ENCODE measurements at regions not wholly inside any gene's neighbourhood (a gene's known extent, or its start where the extent isn't known, plus 50 kb on each side); places are given as distances from the start of the nearest gene placed in this dataset.

DNA sequence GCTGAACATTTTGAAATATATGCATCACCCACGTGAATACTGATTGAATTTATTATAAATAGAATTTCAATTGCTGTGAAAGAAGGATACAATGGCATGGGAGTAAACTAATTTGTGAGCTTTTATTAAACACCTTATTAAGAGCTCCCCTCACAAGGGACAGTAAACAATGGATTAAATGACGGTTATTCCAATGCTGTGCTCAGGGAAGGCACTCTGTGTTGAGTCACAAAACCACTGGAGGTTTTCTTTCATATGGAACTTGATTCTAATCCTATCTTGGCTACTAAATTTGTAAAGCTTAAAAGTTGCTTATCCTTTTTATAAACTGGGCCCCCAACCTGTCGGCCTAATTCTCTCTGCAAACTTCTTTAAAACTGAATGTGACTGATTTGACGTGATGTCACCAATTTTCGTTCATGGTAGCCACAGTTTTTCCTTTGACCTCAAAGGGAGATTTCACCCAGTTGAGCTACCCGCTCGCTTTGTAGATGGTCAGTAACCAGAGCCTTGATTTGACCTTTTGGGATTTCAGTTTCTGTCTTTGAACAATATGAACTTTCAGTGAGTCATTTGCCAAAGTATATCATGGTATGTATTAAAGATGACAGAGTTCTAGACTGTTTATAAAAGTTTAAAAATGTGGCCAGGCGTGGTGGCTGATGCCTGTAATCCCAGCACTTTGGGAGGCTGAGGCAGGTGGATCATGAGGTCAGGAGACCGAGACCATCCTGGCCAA is 61.3 kb upstream of the PIK3R1 start:
- Histone ChIP-seq H3K9me3 (no peaks in the 10 kb centered on the region), H3K4me2 (no peak overlapping the region), H3K4me1 (no peaks in the 10 kb centered on the region), H3K4me3 (no peak overlapping the region), H3K27ac (no peak overlapping the region)
- FAIRE-seq (no peak), ATAC-seq (no peak), DNase-seq (ENCODE audit: low read depth in 1 of 2, low spot score in 1 of 2) (no peak)
- ChIA-PET CTCF (interaction anchor here (0.7 kb wide), 1 partner anchor 60 kb away, joined by 3 read pairs; no protein-coding TSS in a partner anchor), POLR2A (no interaction called here)
- WGBS (ENCODE audit: missing lambda C conversion rate) = 52% methylated on average over 9 of the region's 9 CpGs
- TF ChIP-seq KDM1A (IDR thresholded peaks at IDR 0.05; ENCODE audit: low read depth) = no peak
- no peak for TF ChIP-seq NFE2L2 (conservative IDR thresholded peaks at IDR 0.05; ENCODE audit: low read length)
- no peak for TF ChIP-seq HOXB13 (CRISPR knock-in tag; IDR thresholded peaks at IDR 0.05; ENCODE audit: low read depth)
- TF ChIP-seq SMC3 (IDR thresholded peaks at IDR 0.05) = no peak
- TF ChIP-seq BHLHE40 (IDR thresholded peaks at IDR 0.05; ENCODE audit: low read depth, low read length) = no peak
- no peak for TF ChIP-seq CBX2 (IDR thresholded peaks at IDR 0.05; ENCODE audit: borderline replicate concordance, low read depth)
- no peak for TF ChIP-seq GATA3 (IDR thresholded peaks at IDR 0.05; ENCODE audit: borderline replicate concordance)
- no peak for TF ChIP-seq CBX8 (IDR thresholded peaks at IDR 0.05)
- TF ChIP-seq, protein P1, sequence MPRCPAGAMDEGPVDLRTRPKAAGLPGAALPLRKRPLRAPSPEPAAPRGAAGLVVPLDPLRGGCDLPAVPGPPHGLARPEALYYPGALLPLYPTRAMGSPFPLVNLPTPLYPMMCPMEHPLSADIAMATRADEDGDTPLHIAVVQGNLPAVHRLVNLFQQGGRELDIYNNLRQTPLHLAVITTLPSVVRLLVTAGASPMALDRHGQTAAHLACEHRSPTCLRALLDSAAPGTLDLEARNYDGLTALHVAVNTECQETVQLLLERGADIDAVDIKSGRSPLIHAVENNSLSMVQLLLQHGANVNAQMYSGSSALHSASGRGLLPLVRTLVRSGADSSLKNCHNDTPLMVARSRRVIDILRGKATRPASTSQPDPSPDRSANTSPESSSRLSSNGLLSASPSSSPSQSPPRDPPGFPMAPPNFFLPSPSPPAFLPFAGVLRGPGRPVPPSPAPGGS (IDR thresholded peaks at IDR 0.05) = no peak
- no peak for TF ChIP-seq RFX5 (IDR thresholded peaks at IDR 0.05)
- no peak for TF ChIP-seq CHD4 (IDR thresholded peaks at IDR 0.05; ENCODE audit: borderline replicate concordance)
- TF ChIP-seq CHD2 (IDR thresholded peaks at IDR 0.05; ENCODE audit: low read length, partially characterized antibody) = no peak
- TF ChIP-seq CEBPB (IDR thresholded peaks at IDR 0.05) = no peak
- TF ChIP-seq, protein P2, sequence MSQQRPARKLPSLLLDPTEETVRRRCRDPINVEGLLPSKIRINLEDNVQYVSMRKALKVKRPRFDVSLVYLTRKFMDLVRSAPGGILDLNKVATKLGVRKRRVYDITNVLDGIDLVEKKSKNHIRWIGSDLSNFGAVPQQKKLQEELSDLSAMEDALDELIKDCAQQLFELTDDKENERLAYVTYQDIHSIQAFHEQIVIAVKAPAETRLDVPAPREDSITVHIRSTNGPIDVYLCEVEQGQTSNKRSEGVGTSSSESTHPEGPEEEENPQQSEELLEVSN (IDR thresholded peaks at IDR 0.05; ENCODE audit: borderline replicate concordance, low read depth) = no peak
- TF ChIP-seq HDAC2 (IDR thresholded peaks at IDR 0.05) = no peak
- TF ChIP-seq POLR2A (IDR thresholded peaks at IDR 0.05; ENCODE audit: low read length) = no peak
- TF ChIP-seq ATOH8 (CRISPR knock-in tag; IDR thresholded peaks at IDR 0.05; ENCODE audit: low read depth) = no peak
- no peak for TF ChIP-seq NR3C1 (IDR thresholded peaks at IDR 0.05)

DNA sequence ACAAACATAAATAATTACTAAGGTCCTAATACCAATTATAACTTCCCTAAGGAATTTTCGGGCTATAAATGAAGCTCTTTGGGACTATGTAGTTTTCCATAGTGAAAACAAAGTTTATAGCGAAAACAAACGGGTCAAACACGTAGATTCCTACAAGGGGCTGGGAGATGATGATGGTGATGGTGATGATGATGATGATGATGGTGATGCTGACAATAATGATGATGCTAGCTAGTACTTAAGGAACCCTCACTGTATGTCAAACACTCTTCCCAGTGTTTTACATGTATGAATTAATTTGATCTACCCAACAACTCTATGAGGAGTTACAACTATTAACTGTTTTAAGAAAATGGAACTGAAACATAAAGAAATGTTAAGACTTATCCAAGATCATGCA is 63.7 kb upstream of the PIK3R1 start:
- FAIRE-seq = no peak
- no peak overlapping the region for H3K27ac ChIP-seq
- ATAC-seq = no peak
- no peak overlapping the region for H3K4me3 ChIP-seq
- WGBS (ENCODE audit: missing lambda C conversion rate) = 63% methylated on average over 4 of the region's 4 CpGs
- no peaks in the 10 kb centered on the region for H3K4me1 ChIP-seq
- no peak overlapping the region for H3K4me2 ChIP-seq
- no peak for DNase-seq (ENCODE audit: low read depth in 1 of 2, low spot score in 1 of 2)
- H3K9me3 ChIP-seq = no peaks in the 10 kb centered on the region
- CTCF ChIA-PET = no interaction called here
- POLR2A ChIA-PET = no interaction called here
- TF ChIP-seq ZSCAN20 (CRISPR knock-in tag; IDR thresholded peaks at IDR 0.05) = no peak
- TF ChIP-seq JUN (IDR thresholded peaks at IDR 0.05) = no peak
- no peak for TF ChIP-seq MAFK (IDR thresholded peaks at IDR 0.05; ENCODE audit: partially characterized antibody)
- TF ChIP-seq RAD21 (conservative IDR thresholded peaks at IDR 0.05 in 1 of 2, IDR thresholded peaks at IDR 0.05 in 1 of 2) = no peak
- no peak for TF ChIP-seq ELK1 (IDR thresholded peaks at IDR 0.05; ENCODE audit: low read depth, low read length)
- TF ChIP-seq JUNB (IDR thresholded peaks at IDR 0.05) = no peak
- TF ChIP-seq MYC (IDR thresholded peaks at IDR 0.05; ENCODE audit: borderline replicate concordance, low read length) = no peak
- no peak for TF ChIP-seq NFE2L2 (conservative IDR thresholded peaks at IDR 0.05; ENCODE audit: low read length)
- TF ChIP-seq POLR2AphosphoS2 (conservative IDR thresholded peaks at IDR 0.05; ENCODE audit: low read length) = no peak
- TF ChIP-seq GATA3 (IDR thresholded peaks at IDR 0.05; ENCODE audit: borderline replicate concordance) = no peak
- no peak for TF ChIP-seq USF2 (IDR thresholded peaks at IDR 0.05)
- TF ChIP-seq SMC3 (IDR thresholded peaks at IDR 0.05) = no peak
- TF ChIP-seq, protein P3, sequence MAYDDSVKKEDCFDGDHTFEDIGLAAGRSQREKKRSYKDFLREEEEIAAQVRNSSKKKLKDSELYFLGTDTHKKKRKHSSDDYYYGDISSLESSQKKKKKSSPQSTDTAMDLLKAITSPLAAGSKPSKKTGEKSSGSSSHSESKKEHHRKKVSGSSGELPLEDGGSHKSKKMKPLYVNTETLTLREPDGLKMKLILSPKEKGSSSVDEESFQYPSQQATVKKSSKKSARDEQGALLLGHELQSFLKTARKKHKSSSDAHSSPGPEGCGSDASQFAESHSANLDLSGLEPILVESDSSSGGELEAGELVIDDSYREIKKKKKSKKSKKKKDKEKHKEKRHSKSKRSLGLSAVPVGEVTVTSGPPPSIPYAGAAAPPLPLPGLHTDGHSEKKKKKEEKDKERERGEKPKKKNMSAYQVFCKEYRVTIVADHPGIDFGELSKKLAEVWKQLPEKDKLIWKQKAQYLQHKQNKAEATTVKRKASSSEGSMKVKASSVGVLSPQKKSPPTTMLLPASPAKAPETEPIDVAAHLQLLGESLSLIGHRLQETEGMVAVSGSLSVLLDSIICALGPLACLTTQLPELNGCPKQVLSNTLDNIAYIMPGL (CRISPR knock-in tag; IDR thresholded peaks at IDR 0.05; ENCODE audit: borderline replicate concordance) = no peak
- TF ChIP-seq, protein P4, sequence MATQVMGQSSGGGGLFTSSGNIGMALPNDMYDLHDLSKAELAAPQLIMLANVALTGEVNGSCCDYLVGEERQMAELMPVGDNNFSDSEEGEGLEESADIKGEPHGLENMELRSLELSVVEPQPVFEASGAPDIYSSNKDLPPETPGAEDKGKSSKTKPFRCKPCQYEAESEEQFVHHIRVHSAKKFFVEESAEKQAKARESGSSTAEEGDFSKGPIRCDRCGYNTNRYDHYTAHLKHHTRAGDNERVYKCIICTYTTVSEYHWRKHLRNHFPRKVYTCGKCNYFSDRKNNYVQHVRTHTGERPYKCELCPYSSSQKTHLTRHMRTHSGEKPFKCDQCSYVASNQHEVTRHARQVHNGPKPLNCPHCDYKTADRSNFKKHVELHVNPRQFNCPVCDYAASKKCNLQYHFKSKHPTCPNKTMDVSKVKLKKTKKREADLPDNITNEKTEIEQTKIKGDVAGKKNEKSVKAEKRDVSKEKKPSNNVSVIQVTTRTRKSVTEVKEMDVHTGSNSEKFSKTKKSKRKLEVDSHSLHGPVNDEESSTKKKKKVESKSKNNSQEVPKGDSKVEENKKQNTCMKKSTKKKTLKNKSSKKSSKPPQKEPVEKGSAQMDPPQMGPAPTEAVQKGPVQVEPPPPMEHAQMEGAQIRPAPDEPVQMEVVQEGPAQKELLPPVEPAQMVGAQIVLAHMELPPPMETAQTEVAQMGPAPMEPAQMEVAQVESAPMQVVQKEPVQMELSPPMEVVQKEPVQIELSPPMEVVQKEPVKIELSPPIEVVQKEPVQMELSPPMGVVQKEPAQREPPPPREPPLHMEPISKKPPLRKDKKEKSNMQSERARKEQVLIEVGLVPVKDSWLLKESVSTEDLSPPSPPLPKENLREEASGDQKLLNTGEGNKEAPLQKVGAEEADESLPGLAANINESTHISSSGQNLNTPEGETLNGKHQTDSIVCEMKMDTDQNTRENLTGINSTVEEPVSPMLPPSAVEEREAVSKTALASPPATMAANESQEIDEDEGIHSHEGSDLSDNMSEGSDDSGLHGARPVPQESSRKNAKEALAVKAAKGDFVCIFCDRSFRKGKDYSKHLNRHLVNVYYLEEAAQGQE (IDR thresholded peaks at IDR 0.05) = no peak
